ENCODE measurements at regions not wholly inside any gene's neighbourhood (a gene's known extent, or its start where the extent isn't known, plus 50 kb on each side); places are given as distances from the start of the nearest gene placed in this dataset.

DNA sequence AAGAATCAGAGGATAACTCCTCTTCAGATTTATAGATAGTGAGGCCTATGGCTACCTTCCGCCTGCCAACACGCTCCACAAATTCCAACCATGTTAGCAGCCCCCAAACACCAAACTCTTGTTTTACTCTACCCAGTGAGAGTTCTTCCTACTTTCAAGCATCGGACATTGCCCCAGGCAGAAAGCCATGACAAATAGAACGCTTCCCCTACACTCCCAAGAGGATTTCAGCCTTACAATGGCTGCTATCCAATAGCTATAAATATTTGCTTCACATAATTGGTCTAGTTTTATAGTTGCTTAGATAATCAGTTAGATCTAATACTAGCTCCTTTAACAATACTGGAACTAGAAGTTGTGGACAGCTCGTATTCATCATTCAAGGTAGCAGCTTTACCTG, 503.4 kb upstream of the VRK2 start:
- TF ChIP-seq ZNF70 (CRISPR knock-in tag; IDR thresholded peaks at IDR 0.05) (no peak), TCF4 (CRISPR knock-in tag; IDR thresholded peaks at IDR 0.05; ENCODE audit: borderline replicate concordance) (no peak), ARNTL (CRISPR knock-in tag; IDR thresholded peaks at IDR 0.05; ENCODE audit: borderline replicate concordance, low read depth) (no peak), SNAI2 (CRISPR knock-in tag; IDR thresholded peaks at IDR 0.05) (no peak), OSR1 (CRISPR knock-in tag; IDR thresholded peaks at IDR 0.05) (no peak), RARB (CRISPR knock-in tag; IDR thresholded peaks at IDR 0.05) (no peak), ZFP30 (CRISPR knock-in tag; IDR thresholded peaks at IDR 0.05) (no peak)
- TF ChIP-seq, protein P1, sequence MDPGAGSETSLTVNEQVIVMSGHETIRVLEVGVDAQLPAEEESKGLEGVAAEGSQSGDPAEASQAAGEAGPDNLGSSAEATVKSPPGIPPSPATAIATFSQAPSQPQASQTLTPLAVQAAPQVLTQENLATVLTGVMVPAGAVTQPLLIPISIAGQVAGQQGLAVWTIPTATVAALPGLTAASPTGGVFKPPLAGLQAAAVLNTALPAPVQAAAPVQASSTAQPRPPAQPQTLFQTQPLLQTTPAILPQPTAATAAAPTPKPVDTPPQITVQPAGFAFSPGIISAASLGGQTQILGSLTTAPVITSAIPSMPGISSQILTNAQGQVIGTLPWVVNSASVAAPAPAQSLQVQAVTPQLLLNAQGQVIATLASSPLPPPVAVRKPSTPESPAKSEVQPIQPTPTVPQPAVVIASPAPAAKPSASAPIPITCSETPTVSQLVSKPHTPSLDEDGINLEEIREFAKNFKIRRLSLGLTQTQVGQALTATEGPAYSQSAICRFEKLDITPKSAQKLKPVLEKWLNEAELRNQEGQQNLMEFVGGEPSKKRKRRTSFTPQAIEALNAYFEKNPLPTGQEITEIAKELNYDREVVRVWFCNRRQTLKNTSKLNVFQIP (CRISPR knock-in tag; IDR thresholded peaks at IDR 0.05; ENCODE audit: borderline replicate concordance, low read depth), result no peak
- no peak for ATAC-seq

DNA sequence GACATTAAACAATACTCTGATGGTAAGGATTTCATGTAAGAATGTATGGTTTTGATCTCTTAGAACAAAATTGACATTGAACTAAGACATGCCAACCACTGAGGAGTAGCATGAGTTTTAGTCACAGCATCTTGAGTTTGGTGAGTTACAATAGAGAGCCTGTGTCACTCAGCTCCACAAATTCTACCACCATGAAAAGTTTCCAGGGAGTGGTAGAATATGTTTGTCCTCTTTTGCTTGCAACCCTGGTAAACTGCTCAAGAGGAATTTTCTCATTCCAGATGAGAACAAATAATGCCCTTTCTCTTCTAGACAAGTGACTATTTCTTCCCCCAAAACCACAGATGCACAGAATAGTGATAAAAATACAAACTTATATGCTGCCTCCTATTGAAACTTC, 502.0 kb upstream of the VRK2 start:
- no peak for ATAC-seq
- TF ChIP-seq, protein P2, sequence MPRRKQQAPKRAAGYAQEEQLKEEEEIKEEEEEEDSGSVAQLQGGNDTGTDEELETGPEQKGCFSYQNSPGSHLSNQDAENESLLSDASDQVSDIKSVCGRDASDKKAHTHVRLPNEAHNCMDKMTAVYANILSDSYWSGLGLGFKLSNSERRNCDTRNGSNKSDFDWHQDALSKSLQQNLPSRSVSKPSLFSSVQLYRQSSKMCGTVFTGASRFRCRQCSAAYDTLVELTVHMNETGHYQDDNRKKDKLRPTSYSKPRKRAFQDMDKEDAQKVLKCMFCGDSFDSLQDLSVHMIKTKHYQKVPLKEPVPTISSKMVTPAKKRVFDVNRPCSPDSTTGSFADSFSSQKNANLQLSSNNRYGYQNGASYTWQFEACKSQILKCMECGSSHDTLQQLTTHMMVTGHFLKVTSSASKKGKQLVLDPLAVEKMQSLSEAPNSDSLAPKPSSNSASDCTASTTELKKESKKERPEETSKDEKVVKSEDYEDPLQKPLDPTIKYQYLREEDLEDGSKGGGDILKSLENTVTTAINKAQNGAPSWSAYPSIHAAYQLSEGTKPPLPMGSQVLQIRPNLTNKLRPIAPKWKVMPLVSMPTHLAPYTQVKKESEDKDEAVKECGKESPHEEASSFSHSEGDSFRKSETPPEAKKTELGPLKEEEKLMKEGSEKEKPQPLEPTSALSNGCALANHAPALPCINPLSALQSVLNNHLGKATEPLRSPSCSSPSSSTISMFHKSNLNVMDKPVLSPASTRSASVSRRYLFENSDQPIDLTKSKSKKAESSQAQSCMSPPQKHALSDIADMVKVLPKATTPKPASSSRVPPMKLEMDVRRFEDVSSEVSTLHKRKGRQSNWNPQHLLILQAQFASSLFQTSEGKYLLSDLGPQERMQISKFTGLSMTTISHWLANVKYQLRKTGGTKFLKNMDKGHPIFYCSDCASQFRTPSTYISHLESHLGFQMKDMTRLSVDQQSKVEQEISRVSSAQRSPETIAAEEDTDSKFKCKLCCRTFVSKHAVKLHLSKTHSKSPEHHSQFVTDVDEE (CRISPR knock-in tag; IDR thresholded peaks at IDR 0.05), result no peak
- TF ChIP-seq ZC3H10 (CRISPR knock-in tag; IDR thresholded peaks at IDR 0.05) (no peak), ISL1 (CRISPR knock-in tag; IDR thresholded peaks at IDR 0.05) (no peak), ZNF565 (CRISPR knock-in tag; conservative IDR thresholded peaks at IDR 0.05; ENCODE audit: low read depth) (no peak), RARB (CRISPR knock-in tag; IDR thresholded peaks at IDR 0.05) (no peak), SNAI2 (CRISPR knock-in tag; IDR thresholded peaks at IDR 0.05) (no peak), ZNF70 (CRISPR knock-in tag; IDR thresholded peaks at IDR 0.05) (no peak), PPARA (CRISPR knock-in tag; IDR thresholded peaks at IDR 0.05; ENCODE audit: borderline replicate concordance) (no peak), ARNTL (CRISPR knock-in tag; IDR thresholded peaks at IDR 0.05; ENCODE audit: borderline replicate concordance, low read depth) (no peak), OSR1 (CRISPR knock-in tag; IDR thresholded peaks at IDR 0.05) (no peak), ZFP3 (CRISPR knock-in tag; IDR thresholded peaks at IDR 0.05) (no peak), ESRRG (CRISPR knock-in tag; IDR thresholded peaks at IDR 0.05) (no peak)
- TF ChIP-seq, protein P3, sequence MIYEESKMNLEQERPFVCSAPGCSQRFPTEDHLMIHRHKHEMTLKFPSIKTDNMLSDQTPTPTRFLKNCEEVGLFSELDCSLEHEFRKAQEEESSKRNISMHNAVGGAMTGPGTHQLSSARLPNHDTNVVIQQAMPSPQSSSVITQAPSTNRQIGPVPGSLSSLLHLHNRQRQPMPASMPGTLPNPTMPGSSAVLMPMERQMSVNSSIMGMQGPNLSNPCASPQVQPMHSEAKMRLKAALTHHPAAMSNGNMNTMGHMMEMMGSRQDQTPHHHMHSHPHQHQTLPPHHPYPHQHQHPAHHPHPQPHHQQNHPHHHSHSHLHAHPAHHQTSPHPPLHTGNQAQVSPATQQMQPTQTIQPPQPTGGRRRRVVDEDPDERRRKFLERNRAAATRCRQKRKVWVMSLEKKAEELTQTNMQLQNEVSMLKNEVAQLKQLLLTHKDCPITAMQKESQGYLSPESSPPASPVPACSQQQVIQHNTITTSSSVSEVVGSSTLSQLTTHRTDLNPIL (CRISPR knock-in tag; IDR thresholded peaks at IDR 0.05; ENCODE audit: low read depth), result no peak
- TF ChIP-seq, protein P4, sequence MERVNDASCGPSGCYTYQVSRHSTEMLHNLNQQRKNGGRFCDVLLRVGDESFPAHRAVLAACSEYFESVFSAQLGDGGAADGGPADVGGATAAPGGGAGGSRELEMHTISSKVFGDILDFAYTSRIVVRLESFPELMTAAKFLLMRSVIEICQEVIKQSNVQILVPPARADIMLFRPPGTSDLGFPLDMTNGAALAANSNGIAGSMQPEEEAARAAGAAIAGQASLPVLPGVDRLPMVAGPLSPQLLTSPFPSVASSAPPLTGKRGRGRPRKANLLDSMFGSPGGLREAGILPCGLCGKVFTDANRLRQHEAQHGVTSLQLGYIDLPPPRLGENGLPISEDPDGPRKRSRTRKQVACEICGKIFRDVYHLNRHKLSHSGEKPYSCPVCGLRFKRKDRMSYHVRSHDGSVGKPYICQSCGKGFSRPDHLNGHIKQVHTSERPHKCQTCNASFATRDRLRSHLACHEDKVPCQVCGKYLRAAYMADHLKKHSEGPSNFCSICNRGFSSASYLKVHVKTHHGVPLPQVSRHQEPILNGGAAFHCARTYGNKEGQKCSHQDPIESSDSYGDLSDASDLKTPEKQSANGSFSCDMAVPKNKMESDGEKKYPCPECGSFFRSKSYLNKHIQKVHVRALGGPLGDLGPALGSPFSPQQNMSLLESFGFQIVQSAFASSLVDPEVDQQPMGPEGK (CRISPR knock-in tag; IDR thresholded peaks at IDR 0.05; ENCODE audit: borderline replicate concordance), result no peak
- TF ChIP-seq, protein P5, sequence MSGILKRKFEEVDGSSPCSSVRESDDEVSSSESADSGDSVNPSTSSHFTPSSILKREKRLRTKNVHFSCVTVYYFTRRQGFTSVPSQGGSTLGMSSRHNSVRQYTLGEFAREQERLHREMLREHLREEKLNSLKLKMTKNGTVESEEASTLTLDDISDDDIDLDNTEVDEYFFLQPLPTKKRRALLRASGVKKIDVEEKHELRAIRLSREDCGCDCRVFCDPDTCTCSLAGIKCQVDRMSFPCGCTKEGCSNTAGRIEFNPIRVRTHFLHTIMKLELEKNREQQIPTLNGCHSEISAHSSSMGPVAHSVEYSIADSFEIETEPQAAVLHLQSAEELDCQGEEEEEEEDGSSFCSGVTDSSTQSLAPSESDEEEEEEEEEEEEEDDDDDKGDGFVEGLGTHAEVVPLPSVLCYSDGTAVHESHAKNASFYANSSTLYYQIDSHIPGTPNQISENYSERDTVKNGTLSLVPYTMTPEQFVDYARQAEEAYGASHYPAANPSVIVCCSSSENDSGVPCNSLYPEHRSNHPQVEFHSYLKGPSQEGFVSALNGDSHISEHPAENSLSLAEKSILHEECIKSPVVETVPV (CRISPR knock-in tag; IDR thresholded peaks at IDR 0.05), result no peak

DNA sequence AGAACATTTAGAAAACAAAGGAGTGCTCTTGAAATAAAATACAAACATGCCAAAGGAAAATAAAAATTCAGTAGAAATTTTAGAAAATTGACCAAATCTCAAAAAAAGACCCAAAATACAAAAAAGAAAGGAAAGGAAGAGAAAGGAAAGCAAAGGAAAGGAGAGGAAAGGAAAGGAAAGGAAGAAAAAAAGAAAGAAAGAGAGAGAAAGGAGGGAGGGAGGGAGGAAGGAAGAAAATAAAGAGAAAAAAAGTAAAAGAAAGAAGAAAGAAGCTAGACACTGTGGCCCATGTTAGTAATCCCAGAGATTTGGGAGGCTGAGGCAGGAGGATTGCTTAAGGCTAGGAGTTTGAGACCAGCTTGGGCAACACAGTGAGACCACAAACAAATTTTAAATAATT, 500.1 kb upstream of the VRK2 start:
- no peak for ATAC-seq
- TF ChIP-seq ZFP3 (CRISPR knock-in tag; IDR thresholded peaks at IDR 0.05) (no peak), TCF4 (CRISPR knock-in tag; IDR thresholded peaks at IDR 0.05; ENCODE audit: borderline replicate concordance) (no peak), ISL1 (CRISPR knock-in tag; IDR thresholded peaks at IDR 0.05) (no peak), TOX (CRISPR knock-in tag; IDR thresholded peaks at IDR 0.05; ENCODE audit: borderline replicate concordance) (no peak), GLIS3 (CRISPR knock-in tag; IDR thresholded peaks at IDR 0.05) (no peak), BACH2 (CRISPR knock-in tag; IDR thresholded peaks at IDR 0.05; ENCODE audit: borderline replicate concordance) (no peak), ESRRG (CRISPR knock-in tag; IDR thresholded peaks at IDR 0.05) (no peak), ZNF70 (CRISPR knock-in tag; IDR thresholded peaks at IDR 0.05) (no peak), PPARA (CRISPR knock-in tag; IDR thresholded peaks at IDR 0.05; ENCODE audit: borderline replicate concordance) (no peak), ZFP30 (CRISPR knock-in tag; IDR thresholded peaks at IDR 0.05) (no peak)
- TF ChIP-seq, protein P4 (CRISPR knock-in tag; IDR thresholded peaks at IDR 0.05; ENCODE audit: borderline replicate concordance), result no peak

All from SK-N-SH treated with all-trans-retinoic acid at 6 μM for 48 hours (cell line).